HUES48 (cell line): ENCODE measurements at regions not wholly inside any gene's neighbourhood (a gene's known extent, or its start where the extent isn't known, plus 50 kb on each side); places are given as distances from the start of the nearest gene placed in this dataset.
"Not testable (repeated sequence)": the region's sequence is repeated elsewhere in the genome, so short reads cannot be mapped to it uniquely, and the experiment has no call there.

ENCODE experiments used
- H3K27ac ChIP-seq: one replicate; pipeline ENCODE4 v1.7.0; 2013; ENCODE audit warnings: low read depth, low read length, inconsistent platforms
- H3K27me3 ChIP-seq: 2 replicates; pipeline ENCODE4 v1.6.1; 2013; ENCODE audit warnings: mild to moderate bottlenecking, low read length; ENCODE audit not compliant: control insufficient read depth, insufficient read depth
- H3K36me3 ChIP-seq: 2 replicates; pipeline ENCODE4 v1.6.1; 2013; ENCODE audit warnings: low read length; ENCODE audit not compliant: control insufficient read depth, insufficient read depth
- H3K4me1 ChIP-seq: 2 replicates; pipeline ENCODE4 v1.6.1; 2013; ENCODE audit warnings: mild to moderate bottlenecking, low read length; ENCODE audit not compliant: control insufficient read depth, insufficient read depth
- H3K4me3 ChIP-seq: 2 replicates; pipeline ENCODE4 v1.5.1; 2013; ENCODE audit warnings: mild to moderate bottlenecking, low read depth, low read length
- H3K9ac ChIP-seq: 2 replicates; pipeline ENCODE4 v1.6.1; 2013; ENCODE audit warnings: mild to moderate bottlenecking, low read depth, low read length, moderate library complexity
- H3K9me3 ChIP-seq: 2 replicates; pipeline ENCODE4 v1.6.1; 2013; ENCODE audit warnings: low read length; ENCODE audit not compliant: control insufficient read depth, insufficient read depth

DNA sequence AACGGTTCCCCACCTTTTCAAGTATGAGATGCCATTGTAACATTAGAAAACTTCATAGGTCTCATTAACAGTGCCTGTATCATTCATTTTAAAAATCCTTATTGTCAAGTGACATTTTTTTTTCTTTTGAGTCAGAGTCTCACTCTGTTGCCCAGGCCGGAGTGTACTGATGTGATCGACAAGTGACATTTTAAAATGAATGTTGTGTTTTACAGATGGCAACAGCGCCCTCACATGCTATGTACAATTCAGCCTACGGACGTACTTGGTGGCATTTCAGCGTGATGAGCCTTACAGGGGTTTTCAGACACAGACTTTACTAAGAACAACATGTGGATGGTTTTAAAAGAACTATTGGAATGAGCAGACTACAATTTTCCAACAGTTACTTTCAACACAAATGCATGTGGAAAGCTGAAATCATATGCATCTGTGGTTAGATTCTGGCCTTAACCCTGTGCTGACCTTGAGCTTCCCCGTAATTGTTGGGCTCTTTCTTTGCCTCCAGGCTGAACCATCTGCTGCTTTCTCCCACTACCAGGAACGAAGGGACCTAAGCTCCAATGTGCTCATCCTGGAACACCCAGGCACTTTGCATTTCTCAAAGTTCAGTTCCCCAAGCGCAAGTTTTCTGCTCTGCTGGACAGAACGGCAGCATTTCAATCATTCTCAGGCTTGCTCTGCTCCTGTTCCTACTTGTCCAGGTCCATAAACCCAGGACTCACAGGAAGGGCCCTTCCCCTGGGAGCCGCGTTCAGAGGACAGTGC is 119.9 kb upstream of the NDUFV2 start:
- Histone ChIP-seq H3K4me1 (peaks cover 21% of the 10 kb centered on the region), H3K27ac (no peak overlapping the region), H3K9me3 (no peaks in the 10 kb centered on the region), H3K9ac (no peak overlapping the region), H3K36me3 (no peaks in the 10 kb centered on the region), H3K27me3 (no peaks in the 10 kb centered on the region), H3K4me3 (no peak overlapping the region)

DNA sequence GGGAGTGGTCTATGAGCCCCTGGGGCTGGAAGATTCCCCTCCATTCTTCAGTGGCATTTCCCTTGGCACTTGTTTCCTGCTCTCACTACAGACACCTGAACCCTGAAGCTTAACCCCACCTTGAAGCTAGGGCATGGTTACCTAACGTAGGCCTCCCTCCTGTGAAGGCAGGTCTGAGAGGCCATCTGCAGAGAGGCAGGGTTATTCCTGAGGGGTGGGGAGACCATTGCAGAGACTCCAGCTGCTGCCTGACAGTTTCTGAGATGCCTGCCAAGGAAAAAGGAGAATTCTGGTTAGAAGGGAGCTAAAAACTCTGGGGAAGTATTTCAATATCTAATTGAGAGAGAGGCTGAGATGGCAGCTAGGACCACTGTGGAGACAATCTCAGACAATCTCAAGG is 119.3 kb upstream of the NDUFV2 start:
- Histone ChIP-seq H3K27ac (no peak overlapping the region), H3K9me3 (no peaks in the 10 kb centered on the region), H3K36me3 (no peaks in the 10 kb centered on the region), H3K4me3 (no peak overlapping the region), H3K4me1 (peaks cover 22% of the 10 kb centered on the region), H3K9ac (no peak overlapping the region), H3K27me3 (no peaks in the 10 kb centered on the region)

DNA sequence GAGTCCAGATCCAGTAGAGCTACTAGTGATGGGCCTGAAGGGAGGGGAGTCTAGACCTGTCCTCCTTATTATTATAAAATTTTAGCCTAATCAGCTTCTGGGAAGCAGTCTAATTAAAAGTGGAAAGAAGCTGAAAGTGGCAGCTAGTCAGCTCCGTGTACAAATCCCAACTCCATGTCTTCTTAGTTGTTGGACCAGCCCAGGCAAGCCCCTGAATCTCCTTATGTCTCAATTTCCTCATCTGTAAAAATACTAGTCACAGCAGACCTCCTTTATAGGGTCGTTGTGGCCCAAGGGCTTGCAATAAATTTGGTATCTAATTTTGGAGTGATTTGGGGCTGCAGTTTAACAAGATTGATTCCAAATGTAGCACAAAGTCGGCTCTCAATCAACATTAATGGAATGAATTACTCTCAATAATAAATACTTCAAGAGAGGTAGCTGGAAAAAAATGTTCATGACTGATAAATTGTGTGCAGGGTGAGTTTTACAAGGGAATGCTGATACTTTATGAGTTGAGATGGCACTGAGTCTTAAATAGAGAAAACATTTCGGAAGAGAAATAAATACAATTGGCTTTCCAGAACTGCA is 118.3 kb upstream of the NDUFV2 start:
- no peak overlapping the region for H3K27ac ChIP-seq
- no peaks in the 10 kb centered on the region for H3K27me3 ChIP-seq
- H3K36me3 ChIP-seq = no peaks in the 10 kb centered on the region
- H3K9me3 ChIP-seq = no peaks in the 10 kb centered on the region
- no peak overlapping the region for H3K9ac ChIP-seq
- H3K4me1 ChIP-seq = peaks cover 18% of the 10 kb centered on the region
- no peak overlapping the region for H3K4me3 ChIP-seq

DNA sequence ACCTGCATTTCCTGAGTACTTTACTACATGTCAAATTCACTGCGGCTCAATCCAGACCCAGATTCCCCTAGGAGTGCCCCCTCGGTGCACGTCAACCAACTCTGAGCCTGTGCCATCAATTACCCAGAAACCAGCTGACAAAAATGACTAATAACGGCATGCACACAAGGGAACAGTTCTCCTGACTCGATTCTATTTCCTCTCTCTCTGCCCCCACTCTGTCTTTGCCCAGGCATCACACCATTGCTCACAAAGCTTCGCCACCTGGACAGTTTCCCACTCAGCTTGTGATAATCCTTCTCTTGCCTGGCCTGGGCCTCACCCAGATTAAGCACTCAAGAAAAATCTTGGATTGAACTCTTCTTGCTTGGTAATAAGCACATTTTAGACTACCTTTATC is 115.3 kb upstream of the NDUFV2 start:
- H3K27me3 ChIP-seq = no peaks in the 10 kb centered on the region
- H3K27ac ChIP-seq = no peak overlapping the region
- no peak overlapping the region for H3K4me3 ChIP-seq
- H3K9ac ChIP-seq = no peak overlapping the region
- H3K4me1 ChIP-seq = peaks cover 7% of the 10 kb centered on the region
- no peaks in the 10 kb centered on the region for H3K36me3 ChIP-seq
- H3K9me3 ChIP-seq = no peaks in the 10 kb centered on the region

DNA sequence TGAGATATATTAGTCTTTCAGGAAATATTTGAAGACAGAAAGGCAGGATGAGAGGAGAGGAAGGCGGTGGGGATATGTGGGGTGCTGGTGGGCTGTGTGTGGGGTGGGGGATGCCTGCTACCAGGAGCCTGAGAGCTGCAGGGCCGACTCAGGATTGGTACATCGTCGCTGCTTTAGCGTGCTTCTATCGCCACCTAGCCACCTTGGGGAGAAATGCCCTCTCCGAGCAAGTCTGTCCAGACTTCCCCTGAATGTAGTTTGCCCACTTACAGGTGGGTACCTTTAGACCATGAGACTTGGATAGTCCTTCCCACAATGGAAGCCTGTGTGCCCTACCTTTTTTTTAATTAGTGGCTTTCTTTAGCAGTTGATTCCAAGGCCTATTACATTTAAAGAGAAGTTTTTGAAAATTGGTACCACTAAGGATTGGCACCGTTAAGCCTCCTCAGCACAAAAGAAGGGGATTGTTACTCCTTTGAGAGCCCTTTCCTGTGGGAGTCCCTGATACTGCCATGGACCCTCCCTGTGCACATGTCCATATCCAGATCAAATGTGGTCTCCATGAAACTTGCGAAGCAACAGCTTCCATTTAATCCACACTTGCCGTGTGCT is 114.1 kb upstream of the NDUFV2 start:
- Histone ChIP-seq H3K9me3 (no peaks in the 10 kb centered on the region), H3K9ac (no peak overlapping the region), H3K4me3 (no peak overlapping the region), H3K4me1 (peaks cover 7% of the 10 kb centered on the region), H3K27ac (no peak overlapping the region), H3K36me3 (no peaks in the 10 kb centered on the region), H3K27me3 (no peaks in the 10 kb centered on the region)

DNA sequence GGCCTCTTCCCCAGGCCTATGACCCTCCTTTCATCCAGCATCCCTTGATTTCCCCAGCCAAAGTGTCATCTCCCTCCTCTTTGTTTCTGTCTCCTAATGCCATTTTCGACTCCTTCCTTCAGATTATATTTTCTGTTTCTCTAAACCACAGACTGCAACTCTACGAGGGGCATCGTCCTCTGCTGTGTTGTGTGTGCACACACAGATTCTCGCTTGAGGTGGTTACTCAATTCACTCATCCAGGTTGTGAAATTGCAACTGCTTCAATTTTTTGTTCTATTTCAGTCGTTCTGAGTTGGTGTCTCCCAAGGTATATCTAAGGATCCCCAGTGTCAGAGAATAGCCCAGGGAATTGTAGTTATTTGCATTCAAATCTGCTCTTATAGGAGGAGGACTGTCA is 113.5 kb upstream of the NDUFV2 start:
- Histone ChIP-seq H3K9me3 (no peaks in the 10 kb centered on the region), H3K36me3 (no peaks in the 10 kb centered on the region), H3K9ac (no peak overlapping the region), H3K4me1 (peaks cover 7% of the 10 kb centered on the region), H3K27me3 (no peaks in the 10 kb centered on the region), H3K4me3 (no peak overlapping the region), H3K27ac (no peak overlapping the region)

DNA sequence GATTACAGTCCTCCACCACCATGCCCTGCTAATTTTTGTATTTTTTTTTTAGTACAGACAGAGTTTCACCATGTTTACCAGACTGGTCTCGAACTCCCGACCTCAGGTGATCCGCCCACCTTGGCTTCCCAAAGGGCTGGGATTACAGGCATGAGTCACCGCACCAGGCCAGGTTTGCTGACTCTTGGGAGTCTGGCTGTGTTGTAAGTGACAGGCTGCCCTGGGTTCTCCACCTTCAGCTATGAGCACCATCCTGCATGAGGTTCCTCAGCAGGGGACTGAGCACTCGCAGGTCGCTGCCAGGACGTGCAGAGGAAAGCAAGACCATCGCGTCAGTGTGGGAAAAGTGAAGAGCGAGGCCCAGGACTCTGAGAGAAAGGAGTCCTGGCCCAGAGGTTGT is 112.6 kb upstream of the NDUFV2 start:
- Histone ChIP-seq H3K4me1 (peaks cover 7% of the 10 kb centered on the region), H3K4me3 (no peak overlapping the region), H3K27me3 (no peaks in the 10 kb centered on the region)

DNA sequence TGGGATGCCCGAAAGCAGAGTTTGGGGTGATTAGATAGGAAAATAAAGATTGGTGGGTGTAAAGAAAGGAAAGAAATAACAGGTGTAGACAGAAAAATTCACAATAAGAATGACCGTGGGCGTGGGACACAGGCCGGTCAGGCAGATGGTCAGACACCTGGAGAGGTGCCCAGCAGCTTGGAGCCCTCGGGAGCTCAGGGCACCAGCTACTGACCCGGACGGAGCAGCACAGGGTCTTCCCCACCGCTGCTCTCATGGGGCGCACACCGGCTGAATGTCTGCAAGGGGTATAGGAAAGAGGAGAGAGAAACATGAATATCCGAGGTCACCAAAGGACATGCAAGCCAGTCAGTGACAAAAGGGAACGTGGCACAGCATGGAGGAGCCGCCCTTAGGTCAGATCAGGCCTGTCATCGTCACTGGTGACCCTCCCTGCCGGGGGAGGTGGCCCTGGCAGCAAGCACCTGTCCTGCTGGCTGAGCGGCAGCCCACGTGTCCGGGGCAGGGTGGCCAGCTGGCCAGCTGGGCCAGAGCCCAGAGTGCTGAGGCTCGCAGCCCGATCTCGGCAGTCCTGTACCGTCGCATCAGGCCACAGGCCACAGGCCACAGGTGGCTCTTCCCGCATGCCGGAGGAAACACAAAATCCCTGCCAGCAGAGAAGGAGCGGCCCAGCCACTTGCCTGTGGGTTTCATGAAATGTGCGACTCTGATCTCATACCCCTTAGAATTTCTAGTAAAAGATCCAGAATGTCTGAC is 112.0 kb upstream of the NDUFV2 start:
- H3K9ac ChIP-seq = no peak overlapping the region

More for the DNA sequence above, 112.6 kb upstream of the NDUFV2 start:
- H3K36me3 ChIP-seq = no peaks in the 10 kb centered on the region
- no peak overlapping the region for H3K27ac ChIP-seq
- no peaks in the 10 kb centered on the region for H3K9me3 ChIP-seq
- no peak overlapping the region for H3K9ac ChIP-seq

DNA sequence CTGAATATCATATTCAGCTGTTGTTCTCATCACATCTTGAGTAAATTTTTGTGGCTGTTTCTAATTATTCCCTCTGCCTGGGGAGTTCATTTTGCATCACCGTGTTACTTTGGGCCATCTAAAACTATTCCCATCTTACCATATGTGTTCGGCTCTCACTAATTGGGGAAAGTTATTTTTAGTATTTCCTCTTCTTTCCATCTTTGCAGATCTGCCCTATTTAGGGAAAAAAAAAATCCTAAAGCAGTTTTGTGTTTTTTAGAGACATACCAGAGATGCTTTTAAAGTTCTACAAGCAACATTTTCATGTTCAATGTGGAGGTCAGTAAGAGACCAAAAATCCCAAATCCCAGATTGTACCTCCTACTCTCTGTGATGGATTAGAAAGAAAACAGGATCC is 111.3 kb upstream of the NDUFV2 start:
- no peaks in the 10 kb centered on the region for H3K36me3 ChIP-seq
- no peaks in the 10 kb centered on the region for H3K27me3 ChIP-seq
- no peak overlapping the region for H3K4me3 ChIP-seq
- H3K4me1 ChIP-seq = peaks cover 7% of the 10 kb centered on the region
- no peak overlapping the region for H3K27ac ChIP-seq
- H3K9me3 ChIP-seq = no peaks in the 10 kb centered on the region
- no peak overlapping the region for H3K9ac ChIP-seq

More for the DNA sequence above, 112.0 kb upstream of the NDUFV2 start:
- Histone ChIP-seq H3K4me3 (no peak overlapping the region), H3K4me1 (peaks cover 7% of the 10 kb centered on the region), H3K27ac (no peak overlapping the region), H3K9me3 (no peaks in the 10 kb centered on the region), H3K27me3 (no peaks in the 10 kb centered on the region), H3K36me3 (no peaks in the 10 kb centered on the region)

DNA sequence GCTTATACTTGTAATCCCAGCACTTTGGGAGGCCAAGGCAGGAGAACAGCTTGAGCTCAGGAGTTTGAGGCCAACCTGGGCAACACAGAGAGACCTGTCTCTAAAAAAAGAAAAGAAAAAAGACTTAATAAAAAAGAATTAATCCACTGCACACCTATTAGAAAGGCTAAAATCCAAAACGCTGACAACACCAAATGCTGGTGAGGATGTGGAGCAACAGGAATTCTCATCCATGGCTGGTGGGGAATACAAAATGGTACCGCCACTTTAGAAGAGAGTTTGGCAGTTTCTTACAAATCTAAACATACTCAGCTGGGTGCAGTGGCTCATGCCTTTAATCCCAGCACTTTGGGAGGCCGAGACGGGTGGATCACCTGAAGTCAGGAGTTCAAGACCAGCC is 110.0 kb upstream of the NDUFV2 start:
- not testable (repeated sequence) for H3K4me3 ChIP-seq, H3K9me3 ChIP-seq, H3K9ac ChIP-seq, H3K27me3 ChIP-seq, H3K27ac ChIP-seq, H3K36me3 ChIP-seq, H3K4me1 ChIP-seq

DNA sequence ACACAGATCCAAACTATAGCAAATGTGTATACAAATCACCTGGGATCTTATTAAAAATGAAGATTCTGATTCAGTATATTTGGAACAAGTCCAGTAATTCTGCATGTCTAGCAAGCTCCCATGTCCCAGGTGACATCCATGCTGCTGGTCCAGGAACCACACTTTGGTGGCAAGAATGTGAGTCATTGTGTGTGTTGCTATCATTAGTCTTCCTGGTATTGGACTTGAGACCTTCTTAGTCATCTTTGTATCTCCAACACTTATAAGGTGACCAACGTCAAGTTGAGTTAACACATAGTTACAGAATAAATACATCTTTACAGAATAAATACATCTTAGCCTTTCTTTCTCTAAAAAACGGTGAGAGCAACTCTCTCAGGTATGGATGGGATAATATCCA is 107.9 kb upstream of the NDUFV2 start:
- Histone ChIP-seq H3K9me3 (no peaks in the 10 kb centered on the region), H3K4me1 (peaks cover 5% of the 10 kb centered on the region; the same call in 1 of the 2 replicates)

More for the DNA sequence above, 107.9 kb upstream of the NDUFV2 start:
- Histone ChIP-seq H3K9ac (no peak overlapping the region), H3K27ac (no peak overlapping the region), H3K4me3 (no peak overlapping the region), H3K36me3 (no peaks in the 10 kb centered on the region), H3K27me3 (no peaks in the 10 kb centered on the region)
